SH-SY5Y (cell line): ENCODE measurements at regions not wholly inside any gene's neighbourhood (a gene's known extent, or its start where the extent isn't known, plus 50 kb on each side); places are given as distances from the start of the nearest gene placed in this dataset.

Source experiments
- GATA2 ChIP-seq: IDR thresholded peaks from 2 replicates; pipeline ENCODE4 v1.6.1; 2011; ENCODE audit warnings: mild to moderate bottlenecking, low read depth, low read length
- GATA3 ChIP-seq: IDR thresholded peaks from 2 replicates; pipeline ENCODE4 v1.6.1; 2011; ENCODE audit warnings: low read depth, mild to moderate bottlenecking, low read length, moderate library complexity

GRCh38 chr2:65706411-65706810, 274.0 kb upstream of the SPRED2 start:
- TF ChIP-seq GATA2, result no peak
- TF ChIP-seq GATA3, result no peak
